GM12891 (cell line): ENCODE measurements at regions not wholly inside any gene's neighbourhood (a gene's known extent, or its start where the extent isn't known, plus 50 kb on each side); places are given as distances from the start of the nearest gene placed in this dataset.

Source experiments
- DNase-seq: peaks from one replicate; pipeline ENCODE4 v3.0.0; 2011; ENCODE audit warnings: low spot score; ENCODE audit not compliant: insufficient read length
- FAIRE-seq: peaks from 2 replicates; lab custom pipeline; 2011; peaks lifted over from hg19 to GRCh38; lab: Jason Lieb, UNC
- PAX5 ChIP-seq: IDR thresholded peaks from 2 replicates; pipeline ENCODE4 v1.6.1; 2011; ENCODE audit warnings: low read length, moderate library complexity, mild to moderate bottlenecking; ENCODE audit not compliant: insufficient read depth, severe bottlenecking
- POLR2A ChIP-seq: IDR thresholded peaks from 2 replicates; pipeline ENCODE4 v1.6.1; 2011; ENCODE audit warnings: low read depth, low read length, control low read depth
- POLR2AphosphoS5 ChIP-seq: IDR thresholded peaks from 2 replicates; pipeline ENCODE4 v1.6.1; 2011; ENCODE audit warnings: low read depth, low read length, control low read depth
- POU2F2 ChIP-seq: IDR thresholded peaks from 2 replicates; pipeline ENCODE4 v1.6.1; 2011; ENCODE audit warnings: low read depth, mild to moderate bottlenecking, control low read depth, low read length, moderate library complexity
- SPI1 ChIP-seq: IDR thresholded peaks from 2 replicates; pipeline ENCODE4 v1.6.1; 2011; ENCODE audit warnings: low read depth, low read length, control low read depth
- TAF1 ChIP-seq: IDR thresholded peaks from 2 replicates; pipeline ENCODE4 v1.6.1; 2011; ENCODE audit warnings: low read depth, low read length, control low read depth

DNA sequence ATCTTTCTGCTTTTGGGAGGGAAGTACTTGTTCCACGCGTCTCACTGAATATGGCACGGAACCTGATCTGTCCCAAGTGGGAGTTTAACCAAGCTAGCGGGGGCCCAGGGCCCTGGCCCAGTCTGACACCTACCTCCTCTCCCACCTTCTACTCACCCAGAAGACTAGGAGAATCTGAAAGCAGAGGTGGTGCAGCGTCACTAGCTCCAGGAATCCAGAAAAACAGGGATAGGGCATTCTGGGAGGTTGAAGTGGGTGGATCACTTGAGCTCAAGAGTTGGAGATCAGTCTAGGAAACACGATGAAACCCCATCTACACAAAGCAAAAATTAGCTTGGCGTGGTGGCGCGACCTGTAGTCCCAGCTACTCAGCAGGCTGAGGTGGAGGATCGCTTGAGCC is 163.5 kb upstream of the ZNF267 start:
- TF ChIP-seq POLR2A: peak; percentile 2; the same call in 1 of the 2 replicates
- TF ChIP-seq POU2F2: no peak
- FAIRE-seq (no peak), DNase-seq (no peak)

- FAIRE-seq: no peak
- DNase-seq: no peak
- no peak for TF ChIP-seq SPI1
- TF ChIP-seq PAX5: no peak
- 0 out of 2 replicates have a peak, but pooled peaks have one; percentile 11 for TF ChIP-seq POLR2A
- no peak for TF ChIP-seq POU2F2
Measured at GRCh38 chr16:31710880-31711279, 162.7 kb upstream of the ZNF267 start.

DNA sequence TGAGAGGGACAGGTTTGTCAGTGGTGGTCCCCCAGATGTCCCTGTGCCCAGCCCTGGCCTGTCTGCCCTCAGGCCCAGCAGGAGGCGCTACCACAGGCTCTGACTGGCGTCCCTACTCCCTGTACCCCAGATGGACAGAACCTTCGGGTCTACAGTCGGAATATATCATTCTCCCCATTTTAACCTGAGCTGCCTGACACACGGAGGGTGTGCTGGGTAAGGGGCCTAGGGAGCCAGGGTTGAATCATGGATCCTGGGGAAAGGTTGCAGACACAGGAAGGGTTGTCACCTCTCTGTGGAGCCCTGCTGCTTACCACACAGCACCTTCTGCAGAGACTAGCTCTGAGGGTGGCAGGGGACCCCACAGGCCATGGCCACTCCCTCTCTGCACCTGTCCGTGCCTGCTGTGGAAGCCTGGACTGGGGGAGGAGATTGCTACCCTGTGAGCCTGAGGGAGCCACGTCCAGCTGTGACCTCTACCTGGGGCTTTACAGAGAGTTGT is 162.2 kb upstream of the ZNF267 start:
- FAIRE-seq (no peak), DNase-seq (no peak)
- TF ChIP-seq POLR2AphosphoS5: no peak
- TF ChIP-seq TAF1: no peak
- no peak for TF ChIP-seq SPI1
- TF ChIP-seq PAX5: no peak
- no peak for TF ChIP-seq POLR2A
- TF ChIP-seq POU2F2: no peak

- DNase-seq (no peak), FAIRE-seq (no peak)
- TF ChIP-seq TAF1 (no peak), PAX5 (no peak), POLR2A (no peak), POLR2AphosphoS5 (no peak), POU2F2 (no peak), SPI1 (no peak)
Measured at GRCh38 chr16:31712064-31712540, 161.5 kb upstream of the ZNF267 start.

DNA sequence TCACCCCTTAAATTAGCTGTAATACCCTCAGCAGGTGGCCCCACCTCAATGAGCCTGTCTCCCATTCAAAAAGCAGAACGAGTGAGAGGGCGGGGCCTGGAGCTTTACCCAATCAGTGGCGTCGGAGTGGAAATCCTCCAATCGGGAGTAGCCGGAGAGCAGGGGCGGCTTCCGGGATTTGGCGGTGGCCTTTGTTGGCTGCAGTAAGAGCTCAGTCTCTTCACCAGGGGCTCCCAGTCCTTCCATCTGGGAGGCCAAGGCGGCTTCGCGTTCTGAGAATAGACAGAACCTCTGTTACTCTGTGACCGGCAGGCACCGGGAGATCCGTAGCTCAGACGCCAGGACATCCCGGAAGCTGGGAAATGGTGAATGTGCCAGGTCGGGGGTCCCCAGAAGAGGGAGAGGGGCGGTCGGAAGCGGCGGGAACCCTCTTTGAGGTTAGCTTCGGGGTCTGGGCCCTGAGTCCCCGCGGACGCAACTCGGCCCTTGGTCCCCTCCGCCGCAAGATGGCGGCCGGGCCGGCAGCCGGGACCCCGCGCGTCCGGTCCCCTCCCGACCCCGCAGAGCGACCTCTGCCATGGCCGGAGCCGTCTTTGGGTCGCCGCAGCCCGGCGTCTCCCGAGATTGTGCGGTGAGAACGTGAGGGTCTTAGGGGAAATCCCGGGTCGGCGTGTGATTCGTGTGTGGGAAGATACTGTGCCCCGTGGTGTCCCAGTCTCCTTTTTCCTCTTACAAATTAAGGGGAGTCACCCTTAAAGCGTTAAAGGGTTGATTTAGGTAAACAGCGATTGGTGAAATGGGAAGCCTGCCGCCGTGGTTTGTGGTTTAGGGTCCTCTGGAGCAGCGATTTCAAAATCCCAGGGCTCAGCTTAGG is 160.3 kb upstream of the ZNF267 start:
- peak; percentile 92 for FAIRE-seq
- peak; percentile 89 for DNase-seq

DNA sequence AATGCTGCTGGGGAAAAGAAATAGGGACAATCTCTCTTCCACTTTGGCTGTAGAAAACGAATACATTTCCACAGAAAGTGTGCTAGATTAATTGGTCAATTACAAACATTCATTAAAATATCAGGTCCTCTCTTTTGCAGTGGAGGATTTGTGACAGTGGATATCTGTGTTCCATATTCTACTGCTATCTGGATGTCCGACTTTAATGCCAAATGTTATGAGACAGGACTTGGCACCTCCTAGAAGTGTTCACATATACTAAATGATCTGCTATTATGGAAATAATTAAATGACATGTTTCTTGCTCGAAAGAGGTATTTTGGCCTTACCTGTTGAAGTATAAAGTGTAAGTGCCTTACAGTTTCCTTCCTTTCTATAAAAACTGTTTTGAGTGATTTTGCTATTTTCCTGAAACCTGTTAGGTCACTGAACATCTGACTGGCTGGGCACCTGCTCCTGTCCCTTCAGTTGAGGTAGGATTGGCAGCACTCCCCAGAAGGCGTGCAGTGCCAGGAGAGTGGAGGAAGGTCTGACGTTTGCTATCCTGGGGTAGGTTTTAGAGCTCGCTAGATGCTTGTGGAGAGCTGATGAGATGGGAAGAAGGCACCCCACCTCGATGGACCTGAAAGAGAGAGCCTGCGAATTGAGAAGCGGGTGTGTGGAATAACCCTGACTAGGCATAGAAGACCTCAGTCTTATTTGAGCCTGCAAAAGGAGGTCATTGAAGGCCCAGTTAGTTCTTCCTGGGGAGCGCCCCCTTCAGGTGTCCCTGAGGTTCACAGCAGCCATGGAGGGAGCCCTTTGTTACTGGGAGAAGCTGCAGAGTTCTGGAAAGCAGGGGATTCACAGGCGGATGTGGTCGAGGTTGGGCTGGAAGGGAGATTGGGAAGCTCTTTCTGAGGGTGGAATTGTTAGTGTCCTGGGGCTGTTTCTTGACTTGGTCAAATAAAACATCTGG is 159.4 kb upstream of the ZNF267 start:
- no peak for FAIRE-seq
- DNase-seq: no peak
- TF ChIP-seq TAF1 (no peak), POLR2AphosphoS5 (no peak; the same call in 1 of the 2 replicates), PAX5 (no peak), SPI1 (no peak), POU2F2 (no peak)

More for the DNA sequence above, 160.3 kb upstream of the ZNF267 start:
- no peak; the same call in 1 of the 2 replicates for TF ChIP-seq POU2F2
- TF ChIP-seq POLR2A: peak; percentile 98
- no peak for TF ChIP-seq SPI1
- peak; percentile 97 for TF ChIP-seq POLR2AphosphoS5
- no peak for TF ChIP-seq PAX5
- peak; percentile 96 for TF ChIP-seq TAF1

DNA sequence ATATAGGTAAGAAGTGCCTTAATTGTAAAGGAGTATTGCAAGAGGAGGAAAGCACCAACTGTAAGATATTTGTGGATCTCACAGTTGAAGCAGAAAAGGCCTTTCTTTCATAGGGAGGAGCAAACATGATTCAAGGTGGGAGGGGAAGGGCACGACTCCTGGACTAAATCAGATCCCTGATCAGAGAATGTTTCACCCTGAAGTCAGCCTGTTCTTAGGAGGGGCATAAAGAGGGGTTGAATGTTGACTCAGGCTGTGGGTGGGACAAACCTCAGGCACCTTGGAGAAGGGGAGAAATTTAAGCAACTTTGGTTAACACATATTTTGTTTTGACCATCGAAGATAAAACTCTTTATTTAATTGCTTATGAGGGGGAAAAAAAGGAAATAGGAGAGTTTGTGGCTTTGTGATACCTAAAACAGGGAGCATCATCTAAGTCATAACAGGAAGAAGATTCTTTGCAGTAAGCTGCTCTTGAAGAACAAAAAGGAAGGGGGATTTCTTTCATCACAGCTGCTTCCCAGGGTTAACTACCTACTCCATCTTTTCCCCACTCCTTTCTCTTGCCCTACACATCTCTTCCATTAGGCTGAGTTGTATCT is 158.6 kb upstream of the ZNF267 start:
- TF ChIP-seq POLR2AphosphoS5 (no peak), SPI1 (peak; percentile 5; the same call in 1 of the 2 replicates), TAF1 (no peak)
- FAIRE-seq (no peak), DNase-seq (no peak)

- TF ChIP-seq SPI1 (no peak), POU2F2 (0 out of 2 replicates have a peak, but pooled peaks have one; percentile 23)
Measured at GRCh38 chr16:31715915-31716314, 157.7 kb upstream of the ZNF267 start.

GRCh38 chr16:31718998-31719397 is 154.6 kb upstream of the ZNF267 start:
- TF ChIP-seq POLR2A: no peak
- TF ChIP-seq PAX5: no peak
- TF ChIP-seq POLR2AphosphoS5: no peak
- TF ChIP-seq POU2F2: no peak
- TF ChIP-seq TAF1: no peak
- no peak for TF ChIP-seq SPI1
- DNase-seq (no peak), FAIRE-seq (no peak)

More at GRCh38 chr16:31715915-31716314, 157.7 kb upstream of the ZNF267 start:
- no peak for DNase-seq
- no peak for FAIRE-seq
